ENCODE measurements at regions not wholly inside any gene's neighbourhood (a gene's known extent, or its start where the extent isn't known, plus 50 kb on each side); places are given as distances from the start of the nearest gene placed in this dataset.

- TF ChIP-seq ZNF563 (CRISPR knock-in tag; IDR thresholded peaks at IDR 0.05) (no peak), ZNF577 (CRISPR knock-in tag; IDR thresholded peaks at IDR 0.05; ENCODE audit: borderline replicate concordance, low read depth) (no peak), FOXP4 (CRISPR knock-in tag; IDR thresholded peaks at IDR 0.05) (no peak), ZNF510 (CRISPR knock-in tag; IDR thresholded peaks at IDR 0.05; ENCODE audit: low read depth) (no peak)
These were observed 919.1 kb downstream of the TBC1D22A start (continued) for GRCh38 chr22:47681411-47682165.

- no peaks in the 10 kb centered on the region for H4K20me1 ChIP-seq (ENCODE audit: insufficient read depth, low read length)
- H2AFZ ChIP-seq (ENCODE audit: low read length) = no peak overlapping the region
- in situ Hi-C loops (cut with HindIII; ENCODE audit: extremely low pct_ligation_motif_present, low pct_unique_long_range_greater_than_20kb) = no loop called here
- H3K4me3 ChIP-seq (replicated peaks in 1 of 3; ENCODE audit: insufficient read depth in 1 of 3, low read depth in 2 of 3, low read length in 3 of 3) = no peak overlapping the region
- ChIA-PET POLR2A (no interaction called here), CTCF (ENCODE audit: low intra/inter-chr PET ratio, low total read pairs) (no interaction called here)
- 3% methylated on average over 7 of the region's 7 CpGs for WGBS (ENCODE audit: low lambda C conversion rate)
- no peak overlapping the region for H3K27ac ChIP-seq (ENCODE audit: extremely low read length, insufficient read depth, low read length)
- H3K9ac ChIP-seq (ENCODE audit: insufficient read depth, low read depth, low read length) = no peak overlapping the region
- H3K27me3 ChIP-seq (ENCODE audit: control insufficient read depth in 1 of 2, insufficient read depth in 2 of 2, low read length in 2 of 2) = peaks cover 0 to 6% of the 10 kb centered on the region in 2 experiments; a peak in 1 of 5 replicates
- H3K79me2 ChIP-seq (ENCODE audit: insufficient read depth, low read length) = no peaks in the 10 kb centered on the region
- BruUV-seq (replicated peaks) = no TSS peak
- no peak overlapping the region for H3K4me2 ChIP-seq (ENCODE audit: low read depth, low read length)
- H3K9me3 ChIP-seq (ENCODE audit: low read length) = no peaks in the 10 kb centered on the region
- ATAC-seq (no peak), DNase-seq (ENCODE audit: low spot score) (no peak), FAIRE-seq (no peak)
- intact Hi-C loops (cut with micrococcal nuclease; ENCODE audit: unreplicated experiment) = no loop called here
- H3K4me1 ChIP-seq (ENCODE audit: insufficient read depth, low read length) = no peaks in the 10 kb centered on the region
- H3K36me3 ChIP-seq (replicated peaks in 1 of 2; ENCODE audit: control insufficient read depth in 1 of 2, insufficient read depth in 2 of 2, low read length in 2 of 2) = no peaks in the 10 kb centered on the region
- TF ChIP-seq ZNF512B (CRISPR knock-in tag; IDR thresholded peaks at IDR 0.05; ENCODE audit: borderline replicate concordance) (no peak), ZBTB2 (CRISPR knock-in tag; IDR thresholded peaks at IDR 0.05; ENCODE audit: low read depth) (no peak), NCOA1 (CRISPR knock-in tag; IDR thresholded peaks at IDR 0.05) (no peak), SMARCE1 (IDR thresholded peaks at IDR 0.05; ENCODE audit: borderline replicate concordance) (no peak), ELF1 (CRISPR knock-in tag; IDR thresholded peaks at IDR 0.05) (no peak), ZNF720 (CRISPR knock-in tag; IDR thresholded peaks at IDR 0.05) (no peak), NR2F6 (IDR thresholded peaks at IDR 0.05) (no peak), NR2F6 (CRISPR knock-in tag; IDR thresholded peaks at IDR 0.05) (no peak), NFKB2 (CRISPR knock-in tag; IDR thresholded peaks at IDR 0.05; ENCODE audit: borderline replicate concordance) (no peak), MBD4 (IDR thresholded peaks at IDR 0.05; ENCODE audit: borderline replicate concordance, low read length) (no peak), ZNF496 (CRISPR knock-in tag; IDR thresholded peaks at IDR 0.05; ENCODE audit: insufficient replicate concordance) (no peak), BRCA1 (CRISPR knock-in tag; IDR thresholded peaks at IDR 0.05) (no peak), KDM6A (CRISPR knock-in tag; IDR thresholded peaks at IDR 0.05; ENCODE audit: low read depth) (no peak), SSRP1 (CRISPR knock-in tag; IDR thresholded peaks at IDR 0.05) (no peak), FOXJ3 (CRISPR knock-in tag; IDR thresholded peaks at IDR 0.05; ENCODE audit: borderline replicate concordance) (no peak)
These were observed 916.3 kb downstream of the TBC1D22A start for GRCh38 chr22:47678636-47679287.

All from HepG2 (cell line).